COR-L47 (cell line): ENCODE measurements at regions not wholly inside any gene's neighbourhood (a gene's known extent, or its start where the extent isn't known, plus 50 kb on each side); places are given as distances from the start of the nearest gene placed in this dataset.
"Not testable (repeated sequence)": the region's sequence is repeated elsewhere in the genome, so short reads cannot be mapped to it uniquely, and the experiment has no call there.

ENCODE experiments used
- DNase-seq: peaks from one replicate; lab custom pipeline; 2025; lab: John Stamatoyannopoulos, UW

DNA sequence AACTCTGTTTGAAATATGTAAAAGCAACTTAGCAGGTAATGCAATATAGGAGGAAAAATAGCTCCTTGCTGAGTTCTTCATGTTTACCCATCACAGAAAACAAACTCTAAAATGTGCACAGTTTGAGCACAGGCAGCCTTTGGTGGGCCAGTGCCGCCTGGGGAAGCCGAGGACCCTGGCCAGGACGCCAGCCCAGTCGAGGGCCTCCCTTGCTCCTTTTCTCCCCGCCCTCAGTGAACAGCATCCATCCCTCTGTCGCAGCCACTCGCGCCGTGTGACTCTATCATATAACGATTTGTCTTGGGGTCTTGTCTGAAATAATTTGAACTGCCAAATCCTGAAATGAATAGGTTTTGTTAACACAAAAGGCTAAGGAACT, 286.7 kb upstream of the IRX4 start:
- DNase-seq: no peak

DNA sequence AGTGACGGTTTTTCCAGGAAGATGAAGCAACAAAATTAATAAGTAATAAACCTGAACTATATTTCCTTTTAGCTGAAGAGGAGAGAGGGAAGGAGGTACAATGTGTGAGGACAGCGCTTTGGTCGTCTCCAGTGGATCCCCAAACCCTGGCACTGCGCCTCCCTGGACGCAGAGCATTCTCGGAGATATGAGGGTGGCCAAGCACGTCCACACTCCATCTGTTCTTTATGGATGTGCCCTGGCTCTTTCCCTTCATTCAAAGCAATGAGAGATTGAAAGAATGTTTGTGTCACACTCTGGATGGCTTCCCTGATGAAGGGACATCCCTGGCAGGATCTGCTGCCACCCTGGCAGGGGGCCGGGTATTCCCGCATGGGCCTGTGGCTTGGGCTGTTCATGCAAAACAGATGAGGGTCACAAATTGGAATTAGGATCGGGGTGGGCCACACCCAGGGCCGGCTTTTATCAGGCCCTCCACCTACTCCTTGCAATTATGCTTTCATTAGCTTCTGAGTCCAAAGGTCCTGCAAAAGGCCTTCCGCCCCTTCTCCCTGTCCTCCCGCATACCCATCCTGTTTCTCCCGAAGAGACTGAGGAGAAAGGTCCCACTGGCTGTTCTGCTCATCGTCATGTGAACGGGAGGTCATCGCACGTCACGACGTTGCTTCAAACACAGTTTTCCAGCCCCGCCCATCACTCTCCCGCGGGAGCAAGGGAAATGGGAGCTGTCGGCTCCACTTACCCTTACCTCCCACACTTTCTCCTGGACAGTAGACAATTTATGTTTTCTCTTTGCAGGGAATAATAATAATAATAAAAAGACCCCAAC, 286.1 kb upstream of the IRX4 start:
- DNase-seq: no peak

DNA sequence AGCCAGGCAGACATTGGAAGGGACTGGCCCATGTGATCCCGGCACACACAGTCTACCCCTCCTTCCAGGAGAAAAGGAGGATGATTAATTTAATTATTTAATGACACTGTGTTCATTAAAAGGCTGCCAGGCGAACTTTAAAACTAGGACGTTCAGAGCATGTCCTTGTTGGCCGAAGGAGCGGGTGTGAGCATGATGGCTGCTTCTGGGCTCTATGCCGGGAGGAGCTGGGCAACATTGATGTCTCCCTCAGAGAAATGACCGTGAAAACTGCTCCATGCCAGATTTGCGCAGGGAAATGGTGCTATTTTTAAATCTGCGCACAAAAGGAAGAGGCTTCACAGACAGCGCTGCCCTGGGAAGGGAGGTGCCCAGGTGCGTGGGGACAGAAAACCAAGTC, 284.9 kb upstream of the IRX4 start:
- no peak for DNase-seq

DNA sequence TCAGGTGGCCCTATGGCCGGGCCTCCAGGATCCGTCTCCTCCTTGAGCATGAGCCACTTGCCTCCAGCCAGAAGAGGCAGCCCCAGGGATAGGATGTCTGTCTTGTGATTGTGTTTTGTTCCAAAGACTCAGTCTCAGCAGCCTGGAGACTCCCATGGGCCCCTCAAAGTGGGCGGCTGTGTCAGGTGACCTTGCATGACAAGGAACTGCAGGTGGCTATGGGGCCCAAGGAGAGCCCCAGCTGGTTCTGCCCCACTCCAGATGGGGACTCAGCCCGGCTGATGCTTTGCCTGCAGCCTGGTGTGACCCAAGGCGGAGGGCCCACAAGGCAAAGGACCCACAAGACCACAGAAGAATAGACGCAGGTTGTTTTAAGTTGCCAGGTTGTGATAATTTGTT, 284.3 kb upstream of the IRX4 start:
- no peak for DNase-seq

DNA sequence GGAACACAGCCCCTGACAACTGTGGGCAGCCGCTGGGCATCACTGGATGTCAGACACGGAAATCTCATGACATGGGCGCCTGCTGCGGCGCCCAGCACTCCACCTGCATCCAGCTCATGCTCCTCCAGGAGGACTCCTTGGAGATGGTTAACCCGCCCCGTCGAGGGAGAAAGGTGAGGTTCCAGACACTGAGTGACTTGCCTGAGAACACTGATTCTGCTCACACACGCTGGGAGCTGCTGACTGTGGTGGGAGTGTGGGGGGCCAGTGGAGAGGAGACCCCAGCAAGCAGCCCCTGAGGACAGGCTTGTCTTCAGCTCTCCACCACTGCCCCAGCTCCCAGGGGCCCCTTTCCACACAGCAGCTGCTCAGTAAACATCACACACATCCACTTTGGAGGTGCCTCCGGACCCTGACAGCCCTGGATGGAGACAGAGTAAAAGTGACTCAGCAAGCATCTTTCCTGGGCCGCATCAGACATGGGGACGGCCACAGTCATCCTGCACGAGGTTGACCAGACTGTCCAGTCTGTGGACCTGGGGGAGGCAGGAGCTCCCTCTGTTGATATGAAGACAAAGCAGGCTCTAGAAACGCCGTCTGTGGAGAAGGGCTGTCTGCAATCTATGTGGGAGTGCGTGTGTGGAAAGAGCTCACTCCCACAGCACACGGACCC, 283.7 kb upstream of the IRX4 start:
- DNase-seq: no peak

DNA sequence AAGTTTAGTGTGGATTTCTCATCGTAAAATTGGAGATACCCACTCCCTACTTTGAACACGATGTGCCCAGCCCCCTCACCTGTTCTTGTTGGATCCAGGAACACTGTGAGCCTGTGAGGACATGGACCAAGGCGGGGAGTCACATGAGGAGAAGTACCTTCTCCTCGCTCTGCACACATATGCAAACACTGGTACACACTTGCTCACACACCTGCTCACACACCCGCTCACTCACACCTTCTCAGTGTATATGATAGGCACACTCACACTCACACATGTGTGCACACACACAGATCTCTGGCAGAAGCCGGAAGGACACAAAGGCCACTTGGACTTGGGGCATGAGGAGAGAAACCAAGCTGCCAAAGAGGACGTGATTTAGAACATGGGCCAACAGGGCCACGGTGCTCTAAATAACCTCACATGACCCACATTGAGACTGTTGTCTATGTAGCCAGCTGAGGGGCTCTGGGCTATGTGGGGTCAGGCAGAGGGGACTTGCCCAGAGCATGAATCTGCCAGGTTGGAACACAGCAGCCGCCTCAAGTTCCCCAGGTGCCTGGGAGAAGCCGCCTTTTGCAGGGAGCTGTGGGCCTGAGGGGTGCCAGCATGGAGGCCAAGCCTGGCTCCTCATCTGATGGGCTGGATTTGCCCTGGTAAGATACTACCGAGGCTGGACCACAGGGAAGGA, 283.0 kb upstream of the IRX4 start:
- no peak for DNase-seq

DNA sequence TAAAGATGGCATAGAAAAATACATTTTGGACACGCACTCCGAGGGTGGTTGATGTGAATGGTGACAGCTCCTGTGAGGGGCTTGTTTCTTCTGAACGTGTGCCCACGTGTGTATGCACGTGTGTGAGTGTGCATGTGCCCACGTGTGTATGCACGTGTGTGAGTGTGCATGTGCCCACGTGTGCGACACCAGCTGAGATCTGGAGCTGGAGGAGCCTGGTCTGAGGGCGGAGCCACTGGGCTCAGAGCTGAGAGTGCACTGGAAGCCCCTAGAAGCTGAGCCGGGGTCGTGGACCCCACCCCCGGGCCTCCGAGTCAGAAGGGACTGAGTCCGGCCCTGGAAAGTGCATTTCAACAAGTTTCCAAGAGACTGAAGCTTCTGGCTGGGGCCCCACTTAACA, 282.5 kb upstream of the IRX4 start:
- no peak for DNase-seq

DNA sequence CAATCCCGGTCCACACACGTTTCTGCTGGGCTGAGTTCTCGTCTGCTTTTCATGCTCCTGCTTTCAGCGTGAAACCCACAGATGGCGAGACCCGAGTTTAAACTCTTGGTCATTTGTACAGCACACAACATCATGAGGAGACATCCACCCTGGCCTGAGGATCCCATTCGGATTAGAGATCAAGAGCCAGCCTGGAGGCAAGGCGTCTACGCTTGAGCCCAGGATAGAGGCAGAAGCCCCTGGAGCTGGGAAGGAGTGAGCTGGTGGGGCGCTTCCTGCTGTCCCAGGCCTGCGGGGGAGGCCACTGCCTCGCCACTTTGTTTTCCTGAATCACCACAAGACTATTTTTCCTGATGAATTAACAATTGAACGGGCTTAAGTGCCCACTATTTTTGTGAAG, 281.9 kb upstream of the IRX4 start:
- DNase-seq: no peak

DNA sequence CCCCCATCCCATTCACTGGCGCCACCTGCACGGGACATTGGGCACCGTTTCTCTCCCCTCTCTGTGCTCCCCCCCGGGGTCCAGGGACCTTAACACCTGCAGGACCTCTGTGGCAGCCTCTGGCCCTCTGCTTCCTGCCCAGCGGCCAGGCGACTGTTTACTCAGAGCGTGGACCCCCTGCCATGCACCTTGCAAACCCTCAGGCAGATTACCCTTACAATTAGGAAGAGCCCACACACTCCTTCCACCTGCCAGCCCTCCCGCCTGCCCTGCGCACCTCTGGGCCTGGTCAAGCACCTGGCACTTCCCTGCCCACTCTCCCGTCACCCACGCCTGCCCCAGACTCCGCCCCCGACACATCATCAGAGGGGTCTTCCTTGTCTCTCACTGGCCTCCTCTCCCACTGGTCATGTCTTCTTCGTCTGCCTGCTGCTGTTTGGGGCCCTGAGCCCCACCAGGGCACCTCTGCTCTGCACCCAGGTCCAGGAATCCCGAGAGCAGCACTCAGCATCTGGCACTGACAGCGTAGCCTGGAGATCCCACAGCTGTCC, 281.3 kb upstream of the IRX4 start:
- DNase-seq: no peak

DNA sequence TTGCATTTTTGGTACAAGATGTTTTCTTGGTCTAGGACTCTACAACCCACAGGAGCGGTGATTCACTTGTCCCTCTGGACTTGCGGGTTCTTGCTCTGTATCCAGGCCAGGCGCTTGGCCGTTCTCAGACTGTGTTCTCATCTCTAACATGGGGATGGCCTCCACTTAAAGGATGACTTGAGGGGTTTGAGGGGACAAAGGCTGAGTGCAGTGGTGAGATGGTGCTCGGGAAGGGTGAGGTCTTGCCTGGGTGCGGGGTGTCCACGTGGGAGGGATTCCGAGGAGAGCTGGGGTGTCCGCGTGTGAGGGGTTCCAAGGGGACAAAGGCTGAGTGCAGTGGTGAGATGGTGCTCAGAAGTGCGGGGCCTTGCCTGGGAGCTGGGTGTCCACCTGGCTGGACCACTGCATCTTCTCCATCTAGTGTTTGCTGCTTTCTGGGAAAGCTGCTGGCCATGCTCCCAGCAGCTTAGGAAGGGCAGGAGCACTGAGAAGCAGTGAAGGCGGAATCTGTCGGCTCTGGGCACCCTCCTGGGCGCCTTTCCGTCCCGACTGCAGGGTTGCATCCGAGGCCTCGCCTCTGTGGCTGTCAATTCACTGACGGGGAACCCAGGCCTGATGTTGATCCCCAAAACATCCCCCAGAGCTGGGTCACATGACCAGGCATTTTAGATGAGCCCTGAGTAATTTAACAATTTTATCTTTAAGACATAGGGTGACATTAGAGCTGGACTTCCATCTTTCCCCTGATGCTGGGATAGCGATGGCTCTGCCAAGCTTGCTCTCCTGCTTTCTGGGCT, 280.5 kb upstream of the IRX4 start:
- DNase-seq: no peak

DNA sequence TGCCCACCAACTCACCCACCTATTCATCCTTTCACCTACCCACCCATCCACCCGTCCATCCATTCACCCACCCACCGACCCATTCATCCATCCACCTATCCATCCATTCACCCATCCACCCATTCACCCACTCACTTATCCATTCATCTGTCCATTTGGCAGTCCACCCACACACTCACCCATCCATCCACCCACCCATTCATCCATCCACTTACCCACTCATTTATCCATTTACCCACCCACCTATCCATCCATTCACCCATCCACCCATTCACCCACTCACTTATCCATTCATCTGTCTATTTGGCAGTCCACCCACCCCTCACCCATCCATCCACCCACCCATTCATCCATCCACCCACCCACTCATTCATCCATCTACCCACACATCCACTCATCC, 278.1 kb upstream of the IRX4 start:
- DNase-seq: no peak

DNA sequence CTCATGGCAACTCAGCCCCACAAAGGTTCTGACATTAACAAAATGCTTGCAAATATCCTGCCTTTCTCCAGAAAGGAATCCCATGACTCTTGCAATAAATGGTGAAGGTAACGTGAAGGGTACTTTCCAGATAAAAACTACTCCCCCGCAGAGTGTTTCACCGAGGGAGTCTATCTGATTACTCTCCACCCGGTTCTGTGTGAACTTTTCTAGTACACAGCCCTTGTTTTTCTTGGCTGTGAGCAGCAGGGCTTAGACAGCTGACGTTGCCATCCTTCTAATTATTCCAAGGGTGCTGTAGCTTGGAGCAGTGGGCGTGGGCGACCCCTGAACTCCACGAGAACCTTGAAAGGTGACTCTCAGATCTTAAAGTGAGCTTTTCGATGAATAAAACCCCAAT, 276.0 kb upstream of the IRX4 start:
- no peak for DNase-seq

DNA sequence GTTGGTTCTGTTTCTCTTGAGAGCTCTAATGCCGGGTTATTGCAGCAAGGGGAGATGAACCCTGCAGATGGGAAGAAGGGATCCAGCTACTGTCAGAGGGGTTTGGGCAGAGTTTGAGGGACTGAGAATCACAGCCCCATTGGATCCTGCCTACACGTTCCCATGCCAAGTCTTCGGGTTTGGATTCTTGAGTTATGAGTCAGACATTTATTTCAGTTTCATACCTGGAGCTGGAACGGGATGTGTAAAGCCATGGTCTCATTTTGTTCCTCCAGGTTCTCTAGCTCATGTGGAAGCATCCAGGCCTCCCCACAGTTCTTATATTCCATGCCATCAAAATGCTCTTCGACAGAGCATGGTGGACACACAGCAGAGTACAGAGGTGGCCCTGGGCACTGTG, 275.4 kb upstream of the IRX4 start:
- no peak for DNase-seq

DNA sequence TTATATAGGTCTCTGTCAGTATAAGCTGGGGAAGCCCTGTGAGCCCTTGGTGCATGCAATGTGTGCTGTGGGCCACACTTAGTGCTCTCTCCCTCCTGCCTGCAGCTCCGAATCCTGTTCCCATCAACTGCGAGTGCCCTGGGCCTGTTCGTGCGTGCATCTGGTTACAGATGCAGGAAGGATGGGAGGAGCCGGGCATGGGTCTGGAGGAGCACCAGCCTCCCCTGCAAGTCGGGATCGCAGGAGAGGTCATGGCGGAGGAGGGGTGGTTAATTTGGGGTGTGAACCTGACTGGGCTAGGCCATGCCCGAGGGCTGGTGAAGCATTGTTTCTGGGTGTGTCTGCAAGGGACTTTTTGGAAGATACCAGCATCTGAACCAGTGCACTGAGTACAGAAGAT, 274.6 kb upstream of the IRX4 start:
- no peak for DNase-seq

DNA sequence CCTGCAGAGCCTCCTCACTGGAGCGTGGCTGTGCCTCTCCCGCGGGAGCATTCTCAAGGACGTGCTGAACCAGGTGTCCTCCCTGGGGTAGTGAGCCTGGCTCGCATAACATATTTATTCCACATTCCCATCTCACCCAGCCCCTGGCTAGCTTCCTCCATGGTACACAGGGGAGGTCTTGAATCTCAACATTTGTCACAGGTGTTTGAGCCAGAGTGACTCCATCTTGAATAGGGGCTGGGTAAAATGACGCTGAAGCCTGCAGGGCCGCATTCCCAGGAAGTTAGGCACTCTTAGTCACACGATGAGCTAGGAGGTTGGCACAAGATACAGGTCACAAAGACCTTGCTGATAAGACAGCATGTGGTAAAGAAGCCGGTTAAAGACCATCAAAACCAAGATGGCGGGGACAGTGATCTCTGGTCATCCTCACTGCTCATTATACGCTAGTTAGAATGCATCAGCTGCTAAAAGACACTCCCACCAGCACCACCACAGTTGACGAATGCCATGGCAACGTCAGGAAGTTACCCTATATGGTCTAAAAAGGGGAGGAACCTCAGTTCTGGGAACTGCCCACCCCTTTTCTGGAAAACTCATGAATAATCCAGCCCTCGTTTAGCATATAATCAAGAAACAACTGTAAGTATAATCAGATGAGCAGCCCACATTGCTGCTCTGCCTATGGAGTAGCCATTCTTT, 273.8 kb upstream of the IRX4 start:
- no peak for DNase-seq

DNA sequence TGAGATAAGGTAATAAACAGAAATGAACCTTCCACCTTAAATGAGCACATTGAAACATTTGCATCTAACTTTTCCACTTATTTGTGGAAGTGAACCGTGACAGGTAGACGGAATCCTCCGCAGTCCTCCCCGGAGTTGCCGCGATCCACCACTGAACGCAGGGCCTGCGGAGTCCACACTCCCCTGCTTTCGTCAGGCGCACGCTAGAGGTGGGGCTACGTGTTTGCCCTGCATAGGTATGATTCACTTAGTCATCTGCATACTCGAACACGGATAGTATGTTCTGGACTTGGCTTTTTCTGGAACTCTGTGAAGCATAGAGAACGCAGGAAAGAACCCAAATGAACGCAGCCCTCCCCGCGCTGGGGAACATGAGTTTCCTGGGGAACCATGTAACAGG, 272.8 kb upstream of the IRX4 start:
- no peak for DNase-seq

DNA sequence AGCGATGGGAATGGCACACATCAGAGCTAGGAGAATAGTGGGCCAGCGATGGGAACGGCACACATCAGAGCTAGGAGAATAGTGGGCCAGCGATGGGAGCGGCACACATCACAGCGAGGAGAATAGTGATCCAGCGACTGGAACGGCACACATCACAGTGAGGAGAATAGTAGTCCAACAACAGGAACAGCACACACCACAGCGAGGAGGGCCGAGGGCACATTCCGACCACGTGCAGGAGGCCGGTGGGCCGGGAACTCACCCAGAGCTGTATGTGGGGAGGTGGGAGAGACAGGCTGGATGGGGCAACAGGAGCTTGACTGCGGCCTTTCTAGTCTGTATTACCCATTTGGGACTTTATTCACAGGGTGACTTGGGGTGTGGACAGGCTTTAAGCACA, 271.1 kb upstream of the IRX4 start:
- DNase-seq: no peak

DNA sequence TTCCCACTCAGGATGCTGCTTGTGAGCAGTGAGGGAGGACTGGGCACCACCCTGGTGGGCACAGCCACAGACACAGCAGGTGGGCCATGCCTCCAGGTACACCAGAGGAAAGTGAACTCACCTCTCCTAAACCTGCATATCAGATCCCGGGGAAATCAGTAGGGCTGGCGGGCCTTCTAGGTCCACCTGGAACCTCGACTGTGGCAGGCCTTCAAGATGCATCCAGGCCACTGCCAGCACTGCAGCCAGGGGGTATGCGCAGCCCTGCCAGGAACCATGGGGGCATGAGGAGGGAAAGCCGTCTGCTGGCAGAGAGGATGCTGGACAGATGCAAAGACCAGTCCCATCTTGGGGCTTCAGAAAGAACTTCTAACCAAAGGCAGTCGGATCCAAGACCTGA, 270.6 kb upstream of the IRX4 start:
- no peak for DNase-seq

DNA sequence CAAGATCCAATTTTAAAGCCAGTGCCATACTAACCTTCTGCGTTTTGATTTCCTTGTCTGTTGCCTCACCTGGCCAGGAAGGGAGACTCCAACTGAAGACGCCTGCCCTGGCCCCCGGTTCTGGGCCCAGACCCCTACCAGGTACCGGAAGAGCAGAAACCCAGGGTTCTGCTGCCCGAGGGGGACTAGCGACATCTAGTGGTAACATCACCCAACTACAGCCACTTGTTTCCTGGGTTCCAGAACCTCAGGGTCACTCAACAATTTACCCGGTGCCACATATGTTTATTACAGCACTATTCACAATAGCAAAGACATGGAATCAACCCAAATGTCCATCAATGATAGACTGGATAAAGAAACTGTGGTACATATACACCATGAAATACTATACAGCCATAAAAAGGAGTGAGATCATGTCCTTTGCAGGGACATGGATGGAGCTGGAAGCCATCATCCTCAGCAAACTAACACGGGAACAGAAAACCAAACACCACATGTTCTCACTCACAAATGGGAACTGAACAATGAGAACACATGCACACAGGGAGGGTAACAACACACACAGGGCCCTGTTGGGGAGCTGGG, 268.7 kb upstream of the IRX4 start:
- not testable (repeated sequence) for DNase-seq

DNA sequence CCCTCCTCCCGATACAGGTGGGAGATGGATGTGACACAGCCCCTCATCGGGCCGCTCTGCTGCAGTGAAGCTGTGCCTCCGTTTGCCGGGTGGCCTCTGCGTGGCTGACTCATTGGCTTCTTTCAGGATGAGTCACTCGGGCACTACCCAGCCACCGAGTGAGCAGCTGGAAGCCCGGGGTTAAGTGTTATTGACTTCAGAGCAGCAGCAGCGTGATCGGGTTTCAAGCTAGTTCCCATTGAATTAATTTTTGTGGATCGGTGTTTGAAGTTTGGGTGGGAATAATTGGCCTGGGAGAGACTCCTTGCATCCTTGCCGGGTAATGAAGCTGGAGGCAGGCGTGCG, 266.4 kb upstream of the IRX4 start:
- no peak for DNase-seq
